MM.1S (cell line): ENCODE measurements at regions not wholly inside any gene's neighbourhood (a gene's known extent, or its start where the extent isn't known, plus 50 kb on each side); places are given as distances from the start of the nearest gene placed in this dataset.

Experiments
- EZH2 ChIP-seq: fragments of 300-600 bp; sonication (generic); optimal IDR thresholded peaks from 2 replicates; pipeline ENCODE3; 2017; ENCODE audit warnings: low read depth, mild to moderate bottlenecking, antibody characterized with exemption, low read length, mixed read lengths
- EZH2phosphoT487 ChIP-seq: fragments of 300-600 bp; sonication (generic); IDR thresholded peaks from 2 replicates; pipeline ENCODE4 v1.6.1; 2018; ENCODE audit warnings: antibody characterized with exemption, low read length
- TF ChIP-seq, protein P1 (sequence below): fragments of 300-600 bp; sonication (generic); IDR thresholded peaks from 2 replicates; pipeline ENCODE4 v1.5.1; 2016; ENCODE audit warnings: antibody characterized with exemption, low read length, mixed read lengths

DNA sequence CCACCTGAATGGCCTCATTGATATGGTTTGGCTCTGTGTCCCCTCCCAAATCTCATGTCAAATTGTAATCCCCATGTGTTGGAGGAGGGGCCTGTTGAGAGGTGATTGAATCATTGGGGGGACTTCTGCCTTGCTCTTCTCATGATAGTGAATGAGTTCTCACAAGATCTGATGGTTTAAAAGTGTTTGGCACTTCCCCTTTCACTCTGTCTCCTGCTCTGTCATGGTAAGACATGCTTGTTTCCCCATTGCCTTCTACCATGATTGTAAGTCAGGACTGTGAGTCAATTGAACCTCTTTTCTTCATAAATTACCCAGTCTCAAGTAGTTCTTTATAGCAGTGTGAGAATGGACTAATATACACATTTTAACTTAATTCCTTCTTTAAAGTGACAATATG, 146.8 kb upstream of the KCNJ3 start:
- TF ChIP-seq, protein P1, sequence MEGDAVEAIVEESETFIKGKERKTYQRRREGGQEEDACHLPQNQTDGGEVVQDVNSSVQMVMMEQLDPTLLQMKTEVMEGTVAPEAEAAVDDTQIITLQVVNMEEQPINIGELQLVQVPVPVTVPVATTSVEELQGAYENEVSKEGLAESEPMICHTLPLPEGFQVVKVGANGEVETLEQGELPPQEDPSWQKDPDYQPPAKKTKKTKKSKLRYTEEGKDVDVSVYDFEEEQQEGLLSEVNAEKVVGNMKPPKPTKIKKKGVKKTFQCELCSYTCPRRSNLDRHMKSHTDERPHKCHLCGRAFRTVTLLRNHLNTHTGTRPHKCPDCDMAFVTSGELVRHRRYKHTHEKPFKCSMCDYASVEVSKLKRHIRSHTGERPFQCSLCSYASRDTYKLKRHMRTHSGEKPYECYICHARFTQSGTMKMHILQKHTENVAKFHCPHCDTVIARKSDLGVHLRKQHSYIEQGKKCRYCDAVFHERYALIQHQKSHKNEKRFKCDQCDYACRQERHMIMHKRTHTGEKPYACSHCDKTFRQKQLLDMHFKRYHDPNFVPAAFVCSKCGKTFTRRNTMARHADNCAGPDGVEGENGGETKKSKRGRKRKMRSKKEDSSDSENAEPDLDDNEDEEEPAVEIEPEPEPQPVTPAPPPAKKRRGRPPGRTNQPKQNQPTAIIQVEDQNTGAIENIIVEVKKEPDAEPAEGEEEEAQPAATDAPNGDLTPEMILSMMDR = no peak
- TF ChIP-seq EZH2 = no peak
- TF ChIP-seq EZH2phosphoT487 = no peak
